Chondrocyte (in vitro differentiated cells): ENCODE measurements at regions not wholly inside any gene's neighbourhood (a gene's known extent, or its start where the extent isn't known, plus 50 kb on each side); places are given as distances from the start of the nearest gene placed in this dataset.

Source experiments
- DNase-seq: peaks from one replicate; pipeline ENCODE4 v3.0.0; 2021; ENCODE audit warnings: mixed read lengths, low spot score
- H3K27ac Mint-ChIP-seq: one replicate; pipeline ENCODE4 v1.8.0; 2021; ENCODE audit warnings: mild to moderate bottlenecking, moderate library complexity, mixed read lengths; ENCODE audit not compliant: unreplicated experiment
- H3K27me3 Mint-ChIP-seq: 2 replicates; pipeline ENCODE4 v1.8.0; 2021; ENCODE audit warnings: low read depth, mixed read lengths
- H3K36me3 Mint-ChIP-seq: 2 replicates; pipeline ENCODE4 v1.8.0; 2021; ENCODE audit warnings: low read depth, mixed read lengths
- H3K4me1 Mint-ChIP-seq: 2 replicates; pipeline ENCODE4 v1.8.0; 2021; ENCODE audit warnings: low read depth, mild to moderate bottlenecking, mixed read lengths
- H3K4me3 Mint-ChIP-seq: one replicate; pipeline ENCODE4 v1.8.0; 2021; ENCODE audit warnings: mild to moderate bottlenecking, moderate library complexity, mixed read lengths; ENCODE audit not compliant: unreplicated experiment
- H3K9me3 Mint-ChIP-seq: 2 replicates; pipeline ENCODE4 v1.8.0; 2021; ENCODE audit warnings: low read depth, mixed read lengths
- CTCF ChIP-seq: fragments of 200-600 bp; sonication (generic); IDR thresholded peaks from 2 replicates; pipeline ENCODE4 v1.5.0; 2021; ENCODE audit warnings: antibody characterized with exemption, mild to moderate bottlenecking, moderate library complexity

DNA sequence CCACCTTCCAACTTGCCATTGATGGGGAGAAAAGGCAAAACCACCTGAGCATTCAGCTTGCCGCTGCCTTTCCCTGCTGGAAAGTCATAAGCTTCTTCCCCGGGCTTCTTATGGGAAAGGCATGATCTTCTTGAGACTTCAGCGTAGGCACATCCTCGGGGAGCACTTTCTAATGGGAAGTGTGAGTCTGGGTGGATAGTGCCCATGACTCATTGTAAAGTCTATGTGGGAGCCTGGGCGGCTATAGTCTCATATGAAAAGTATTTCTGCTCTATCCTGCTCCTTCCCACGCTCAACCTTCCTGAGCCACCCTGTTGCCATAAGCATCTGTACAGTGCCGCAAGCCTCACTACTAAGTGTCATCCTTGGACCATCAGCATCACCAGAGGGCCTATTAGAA is 309.9 kb upstream of the THBS1 start:
- Mint-ChIP-seq H3K9me3 (no peaks in the 10 kb centered on the region), H3K27ac (peak overlapping the region; percentile 79), H3K27me3 (no peaks in the 10 kb centered on the region), H3K4me3 (no peak overlapping the region), H3K4me1 (peaks cover 47% of the 10 kb centered on the region), H3K36me3 (no peaks in the 10 kb centered on the region)
- no peak for DNase-seq
- no peak for TF ChIP-seq CTCF

- Mint-ChIP-seq H3K4me3 (no peak overlapping the region), H3K27me3 (no peaks in the 10 kb centered on the region), H3K27ac (peak overlapping the region; percentile 63), H3K36me3 (no peaks in the 10 kb centered on the region), H3K9me3 (no peaks in the 10 kb centered on the region), H3K4me1 (peaks cover 59% of the 10 kb centered on the region)
- no peak for DNase-seq
- no peak for TF ChIP-seq CTCF
Observed at GRCh38 chr15:39272901-39273300, 308.0 kb upstream of the THBS1 start.

DNA sequence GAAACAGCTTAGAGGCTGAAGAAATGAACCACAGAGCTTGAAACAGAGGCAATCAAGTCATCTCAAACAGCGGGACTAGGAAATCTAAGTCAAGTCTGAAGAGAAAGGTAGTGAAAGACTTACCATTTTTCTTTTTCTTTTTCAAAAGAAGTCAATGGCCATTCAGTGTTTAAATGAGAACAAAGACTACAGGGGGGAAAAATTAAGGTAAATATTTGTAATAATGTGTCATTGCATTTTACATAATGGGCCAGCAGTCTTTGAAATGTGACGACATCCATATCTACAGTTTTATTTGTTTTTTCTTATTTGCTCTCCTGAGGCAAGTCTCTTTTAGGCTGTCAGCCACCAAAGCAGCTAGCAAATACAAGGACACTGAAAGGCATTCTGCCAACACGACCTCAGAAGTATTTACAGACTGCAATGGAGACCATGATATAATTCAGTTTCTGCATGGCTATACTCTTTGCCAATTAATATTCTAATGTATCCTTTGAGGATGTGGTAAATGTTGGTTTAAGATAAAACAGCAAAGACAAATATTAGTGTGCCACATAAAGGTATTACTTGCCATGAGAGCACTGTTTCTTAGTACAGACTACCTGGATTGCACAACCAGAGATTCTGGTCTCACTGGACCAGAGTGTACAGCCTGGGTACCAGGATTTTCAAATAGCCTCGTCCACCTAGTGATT is 307.0 kb upstream of the THBS1 start:
- H3K27ac Mint-ChIP-seq, result peak overlapping the region; percentile 63
- H3K4me3 Mint-ChIP-seq, result no peak overlapping the region
- peaks cover 64% of the 10 kb centered on the region for H3K4me1 Mint-ChIP-seq
- H3K9me3 Mint-ChIP-seq, result no peaks in the 10 kb centered on the region
- peaks cover 1% of the 10 kb centered on the region for H3K36me3 Mint-ChIP-seq
- H3K27me3 Mint-ChIP-seq, result no peaks in the 10 kb centered on the region
- no peak for DNase-seq
- no peak for TF ChIP-seq CTCF

- no peaks in the 10 kb centered on the region for H3K27me3 Mint-ChIP-seq
- peaks cover 1% of the 10 kb centered on the region for H3K36me3 Mint-ChIP-seq
- peaks cover 70% of the 10 kb centered on the region for H3K4me1 Mint-ChIP-seq
- no peak overlapping the region for H3K4me3 Mint-ChIP-seq
- peaks cover 4% of the 10 kb centered on the region for H3K9me3 Mint-ChIP-seq
- H3K27ac Mint-ChIP-seq, result no peak overlapping the region
- TF ChIP-seq CTCF, result no peak
- no peak for DNase-seq
Observed at GRCh38 chr15:39275066-39275465, 305.8 kb upstream of the THBS1 start.

DNA sequence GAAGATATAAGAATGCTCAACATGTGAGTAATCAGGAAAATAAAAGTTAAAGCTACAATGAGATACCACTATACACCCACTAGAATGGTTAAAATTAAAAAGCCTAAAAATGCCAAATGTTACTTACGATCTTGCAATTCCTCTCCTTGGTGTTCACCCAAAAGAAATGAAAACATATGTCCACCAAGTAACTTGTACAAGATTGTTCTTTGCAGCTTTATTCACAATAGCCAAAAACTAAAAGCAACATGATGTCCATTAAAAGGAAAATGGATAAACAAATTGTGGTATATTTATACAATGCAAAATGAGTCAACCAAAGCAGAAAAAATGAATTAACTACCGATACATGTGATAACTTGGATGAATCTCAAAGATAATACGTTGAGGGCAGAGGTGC is 301.6 kb upstream of the THBS1 start:
- DNase-seq, result no peak
- no peak for TF ChIP-seq CTCF
- Mint-ChIP-seq H3K36me3 (peaks cover 1% of the 10 kb centered on the region), H3K4me1 (peaks cover 50% of the 10 kb centered on the region), H3K9me3 (peaks cover 4% of the 10 kb centered on the region), H3K4me3 (no peak overlapping the region), H3K27me3 (no peaks in the 10 kb centered on the region), H3K27ac (no peak overlapping the region)
